ENCODE measurements at regions not wholly inside any gene's neighbourhood (a gene's known extent, or its start where the extent isn't known, plus 50 kb on each side); places are given as distances from the start of the nearest gene placed in this dataset.
A peak's percentile ranks its signal among the peaks of the same experiment; 100 is the strongest.

GRCh38 chr4:65242156-65242846 lies 428.0 kb downstream of the EPHA5 start:
- TF ChIP-seq, protein P1, sequence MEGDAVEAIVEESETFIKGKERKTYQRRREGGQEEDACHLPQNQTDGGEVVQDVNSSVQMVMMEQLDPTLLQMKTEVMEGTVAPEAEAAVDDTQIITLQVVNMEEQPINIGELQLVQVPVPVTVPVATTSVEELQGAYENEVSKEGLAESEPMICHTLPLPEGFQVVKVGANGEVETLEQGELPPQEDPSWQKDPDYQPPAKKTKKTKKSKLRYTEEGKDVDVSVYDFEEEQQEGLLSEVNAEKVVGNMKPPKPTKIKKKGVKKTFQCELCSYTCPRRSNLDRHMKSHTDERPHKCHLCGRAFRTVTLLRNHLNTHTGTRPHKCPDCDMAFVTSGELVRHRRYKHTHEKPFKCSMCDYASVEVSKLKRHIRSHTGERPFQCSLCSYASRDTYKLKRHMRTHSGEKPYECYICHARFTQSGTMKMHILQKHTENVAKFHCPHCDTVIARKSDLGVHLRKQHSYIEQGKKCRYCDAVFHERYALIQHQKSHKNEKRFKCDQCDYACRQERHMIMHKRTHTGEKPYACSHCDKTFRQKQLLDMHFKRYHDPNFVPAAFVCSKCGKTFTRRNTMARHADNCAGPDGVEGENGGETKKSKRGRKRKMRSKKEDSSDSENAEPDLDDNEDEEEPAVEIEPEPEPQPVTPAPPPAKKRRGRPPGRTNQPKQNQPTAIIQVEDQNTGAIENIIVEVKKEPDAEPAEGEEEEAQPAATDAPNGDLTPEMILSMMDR (IDR thresholded peaks at IDR 0.05; ENCODE audit: borderline replicate concordance, extremely low read depth, insufficient read depth), result no peak
- FAIRE-seq, result no peak
- DNase-seq, result peak in 1 of 5 donors; percentile 50
- H3K4me1 ChIP-seq (ENCODE audit: control insufficient read depth in 2 of 3, insufficient read depth in 2 of 3, low read depth in 1 of 3, low read length in 3 of 3), result no peaks in the 10 kb centered on the region
- H3K36me3 ChIP-seq (ENCODE audit: control insufficient read depth in 2 of 3, insufficient read depth in 3 of 3, low read length in 3 of 3), result no peaks in the 10 kb centered on the region
- intact Hi-C loops (cut with DNase I), result no loop called here
- no peaks in the 10 kb centered on the region for H3K9me3 ChIP-seq (ENCODE audit: control insufficient read depth in 2 of 3, insufficient read depth in 1 of 3, low read length in 3 of 3)
- no peaks in the 10 kb centered on the region for H3K27me3 ChIP-seq (ENCODE audit: control insufficient read depth, insufficient read depth, low read length)
- H3K4me3 ChIP-seq (ENCODE audit: low read length in 3 of 3), result no peak overlapping the region
- no peak overlapping the region for H3K27ac ChIP-seq (ENCODE audit: low read depth in 2 of 2, low read length in 2 of 2)
- no peak overlapping the region for H3K9ac ChIP-seq (ENCODE audit: low read length in 3 of 3)

DNA sequence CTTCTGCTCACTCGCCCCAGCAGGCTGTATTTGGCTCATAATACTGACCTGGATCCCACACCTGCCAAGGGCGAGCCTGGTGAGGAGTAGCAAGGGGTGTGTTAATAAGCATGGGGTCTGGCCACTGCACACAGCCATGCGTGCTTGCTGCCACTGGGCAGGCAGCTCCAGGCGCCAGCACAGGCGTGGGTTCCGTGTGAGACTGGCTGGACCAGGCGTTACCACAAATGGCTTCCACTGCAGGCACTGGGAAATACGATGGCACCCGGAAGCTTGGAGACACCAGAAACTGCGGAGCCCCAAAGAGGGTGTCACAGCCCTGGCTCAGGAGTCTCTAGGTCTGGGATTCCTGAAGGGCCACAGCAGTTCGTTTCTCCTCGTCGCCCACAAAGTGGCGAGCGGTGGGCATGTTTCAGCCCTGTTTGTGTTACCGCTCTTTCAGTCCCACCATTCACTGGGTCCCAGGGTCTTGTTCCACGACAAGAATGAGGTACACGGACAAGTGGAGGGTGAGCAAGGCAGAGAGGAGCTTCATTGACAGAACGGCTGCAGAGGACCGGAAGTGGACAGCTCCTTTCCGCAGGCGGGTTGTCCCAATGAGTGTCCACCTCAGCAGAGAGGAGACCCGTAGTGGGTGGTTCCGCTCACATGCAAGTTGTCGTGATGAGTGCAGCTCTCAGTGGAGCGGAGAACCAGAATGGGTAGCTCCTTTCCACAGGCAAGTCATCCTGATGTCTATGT lies 428.9 kb downstream of the EPHA5 start:
- no peak overlapping the region for H3K4me3 ChIP-seq (ENCODE audit: low read length in 3 of 3)
- no peak for FAIRE-seq
- H3K4me1 ChIP-seq (ENCODE audit: control insufficient read depth in 2 of 3, insufficient read depth in 2 of 3, low read depth in 1 of 3, low read length in 3 of 3), result no peaks in the 10 kb centered on the region
- TF ChIP-seq, protein P1 (IDR thresholded peaks at IDR 0.05; ENCODE audit: borderline replicate concordance, extremely low read depth, insufficient read depth), result no peak
- no peaks in the 10 kb centered on the region for H3K27me3 ChIP-seq (ENCODE audit: control insufficient read depth, insufficient read depth, low read length)
- H3K36me3 ChIP-seq (ENCODE audit: control insufficient read depth in 2 of 3, insufficient read depth in 3 of 3, low read length in 3 of 3), result no peaks in the 10 kb centered on the region
- H3K9me3 ChIP-seq (ENCODE audit: control insufficient read depth in 2 of 3, insufficient read depth in 1 of 3, low read length in 3 of 3), result no peaks in the 10 kb centered on the region
- H3K27ac ChIP-seq (ENCODE audit: low read depth in 2 of 2, low read length in 2 of 2), result no peak overlapping the region
- peak in 1 of 5 donors; percentile 29 for DNase-seq
- intact Hi-C loops (cut with DNase I), result no loop called here
- H3K9ac ChIP-seq (ENCODE audit: low read length in 3 of 3), result no peak overlapping the region

- intact Hi-C loops (cut with DNase I), result no loop called here
- no peak overlapping the region for H3K27ac ChIP-seq (ENCODE audit: low read depth in 2 of 2, low read length in 2 of 2)
- no peaks in the 10 kb centered on the region for H3K36me3 ChIP-seq (ENCODE audit: control insufficient read depth in 2 of 3, insufficient read depth in 3 of 3, low read length in 3 of 3)
- DNase-seq, result no peak
- H3K9me3 ChIP-seq (ENCODE audit: control insufficient read depth in 2 of 3, insufficient read depth in 1 of 3, low read length in 3 of 3), result no peaks in the 10 kb centered on the region
- TF ChIP-seq, protein P1 (IDR thresholded peaks at IDR 0.05; ENCODE audit: borderline replicate concordance, extremely low read depth, insufficient read depth), result no peak
- no peak for FAIRE-seq
- H3K27me3 ChIP-seq (ENCODE audit: control insufficient read depth, insufficient read depth, low read length), result no peaks in the 10 kb centered on the region
- H3K4me1 ChIP-seq (ENCODE audit: control insufficient read depth in 2 of 3, insufficient read depth in 2 of 3, low read depth in 1 of 3, low read length in 3 of 3), result no peaks in the 10 kb centered on the region
- H3K9ac ChIP-seq (ENCODE audit: low read length in 3 of 3), result no peak overlapping the region
- no peak overlapping the region for H3K4me3 ChIP-seq (ENCODE audit: low read length in 3 of 3)
These were observed 436.2 kb downstream of the EPHA5 start for GRCh38 chr4:65234061-65234460.

Data from kidney (tissue), 13 donors.